HuH-7.5 (cell line): ENCODE measurements at regions not wholly inside any gene's neighbourhood (a gene's known extent, or its start where the extent isn't known, plus 50 kb on each side); places are given as distances from the start of the nearest gene placed in this dataset.

Source experiments
- DNase-seq: peaks from one replicate; pipeline ENCODE4 v3.0.0; 2011; ENCODE audit warnings: low spot score

DNA sequence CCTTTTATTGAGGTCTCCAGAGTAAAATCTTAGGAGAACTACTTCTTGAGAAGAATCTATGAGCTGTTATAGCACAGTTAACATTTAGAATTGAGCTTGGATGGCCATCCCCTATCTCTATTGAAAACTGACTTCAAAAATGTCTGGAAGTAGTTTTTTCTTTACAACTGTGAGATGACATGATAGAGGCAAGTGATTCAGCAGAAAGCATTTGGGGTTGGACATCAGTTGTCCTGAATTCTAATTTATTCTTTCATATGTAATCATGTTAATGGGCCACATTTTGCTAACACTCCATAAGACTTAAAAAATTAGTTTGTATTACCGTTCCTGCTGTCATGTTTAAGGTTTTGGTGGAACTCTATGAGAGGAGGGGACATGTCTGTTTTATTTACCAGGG lies 237.0 kb upstream of the SLC14A2 start:
- no peak for DNase-seq

GRCh38 chr18:45378933-45379332 lies 236.3 kb upstream of the SLC14A2 start:
- DNase-seq: no peak

DNA sequence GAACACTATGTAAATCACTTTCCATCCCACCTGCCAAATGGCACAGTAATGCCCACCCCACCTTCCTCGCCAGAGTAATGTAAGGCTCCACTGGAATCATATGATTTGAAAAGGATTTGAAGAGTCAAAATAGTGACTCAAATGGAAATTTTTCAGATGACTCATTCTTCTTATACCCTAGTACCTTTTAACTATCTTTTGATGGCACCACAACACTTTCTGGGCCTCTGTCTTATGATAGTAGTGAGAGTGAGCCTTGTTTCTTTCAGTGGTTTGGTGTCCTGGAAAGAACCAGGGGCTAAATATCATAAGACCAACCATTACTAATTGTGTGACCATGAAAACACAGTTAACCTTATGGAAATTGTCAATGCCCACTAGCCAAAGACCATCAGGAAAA lies 235.4 kb upstream of the SLC14A2 start:
- no peak for DNase-seq

DNA sequence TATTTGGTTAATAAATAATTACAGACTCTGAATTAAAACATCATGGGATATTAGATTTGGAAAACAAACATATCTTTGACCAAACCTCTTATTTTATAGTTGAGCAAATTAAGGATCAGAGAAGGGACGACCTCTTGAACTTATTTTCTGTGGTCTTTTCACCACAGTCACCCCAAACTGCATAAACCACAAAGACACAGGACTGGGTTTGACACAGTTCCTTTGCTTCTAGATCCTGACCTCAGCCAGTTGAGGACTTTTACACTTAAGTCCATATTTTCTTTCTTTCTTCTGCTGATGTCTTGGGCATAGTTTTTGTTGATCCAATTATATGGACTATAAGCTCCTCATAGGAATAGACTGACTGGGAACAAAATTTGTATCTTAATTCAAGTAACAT lies 234.0 kb upstream of the SLC14A2 start:
- no peak for DNase-seq

DNA sequence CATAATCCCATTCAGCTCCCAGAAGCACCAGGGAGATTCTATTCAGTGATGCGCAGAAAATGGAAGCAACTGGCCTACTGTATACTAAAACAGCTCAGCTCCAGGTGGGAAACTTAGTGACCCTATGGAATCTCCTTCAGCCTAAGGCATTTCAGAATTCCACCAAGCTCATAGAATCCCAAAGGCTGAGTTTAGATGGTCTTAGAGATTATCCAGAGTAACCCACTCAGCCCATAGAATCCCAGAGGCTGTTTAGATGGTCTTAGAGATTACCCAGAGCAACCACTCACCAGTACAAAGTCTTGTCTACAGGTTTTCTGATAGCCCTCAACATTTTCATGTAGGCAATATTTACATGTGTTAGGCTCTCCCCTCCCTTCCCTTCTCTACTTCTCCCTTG lies 232.0 kb upstream of the SLC14A2 start:
- DNase-seq: no peak

GRCh38 chr18:45384137-45384961 lies 230.9 kb upstream of the SLC14A2 start:
- DNase-seq: no peak

DNA sequence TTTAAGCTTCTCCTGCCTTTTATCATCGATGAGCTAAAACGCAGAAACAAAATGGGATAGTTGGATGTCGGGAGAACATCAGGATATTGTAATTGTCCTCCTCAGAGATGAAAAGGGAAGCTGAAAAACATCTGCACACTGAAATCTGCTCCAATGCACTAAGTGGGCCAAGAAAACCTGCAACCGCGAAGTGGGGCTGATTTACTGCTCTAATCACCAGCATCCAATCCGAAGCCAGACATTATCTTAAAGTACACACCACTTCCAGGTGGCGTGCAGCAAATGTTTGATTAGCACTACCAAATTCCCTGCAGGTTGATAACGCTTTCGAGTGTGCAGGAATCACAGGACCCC lies 230.3 kb upstream of the SLC14A2 start:
- DNase-seq: no peak

GRCh38 chr18:45386041-45386655 lies 229.1 kb upstream of the SLC14A2 start:
- DNase-seq: no peak

GRCh38 chr18:45387229-45387628 lies 228.0 kb upstream of the SLC14A2 start:
- no peak for DNase-seq

DNA sequence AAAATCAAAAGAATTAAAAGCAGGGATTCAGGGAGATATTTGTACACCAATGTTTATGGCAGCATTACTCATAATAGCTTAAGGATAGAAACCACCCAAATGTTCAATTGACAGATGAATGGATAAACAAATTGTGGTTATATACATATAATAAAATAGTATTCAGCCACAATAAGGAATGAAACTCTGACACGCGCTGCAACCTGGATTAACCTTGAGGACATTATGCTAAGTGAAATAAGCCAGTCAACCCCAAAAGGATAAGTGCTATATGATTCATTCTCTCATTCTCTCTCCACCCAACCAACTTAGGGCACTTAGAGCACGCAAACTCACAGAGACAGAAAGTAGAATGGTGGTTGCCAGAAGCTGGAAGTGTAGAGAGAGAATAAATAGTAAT lies 216.8 kb upstream of the SLC14A2 start:
- no peak for DNase-seq

DNA sequence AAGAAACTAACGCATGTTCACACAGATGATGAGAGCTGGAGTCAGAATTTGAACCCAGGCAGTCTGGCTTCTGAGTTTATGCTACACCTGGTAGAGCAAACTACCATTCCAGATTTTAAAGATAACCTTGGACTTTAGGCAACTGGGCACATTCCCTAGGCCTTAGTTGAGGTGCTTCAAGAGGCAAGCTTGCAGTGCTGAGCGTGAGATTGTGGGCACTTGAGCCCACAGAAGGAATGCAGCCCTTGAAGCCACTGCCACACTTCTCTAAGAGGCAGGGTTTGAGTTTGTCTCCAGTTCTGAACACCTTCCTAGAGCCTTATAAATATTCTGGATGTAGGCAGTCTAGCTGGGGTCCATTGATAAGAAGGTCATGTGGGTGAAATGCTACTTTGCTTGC lies 216.1 kb upstream of the SLC14A2 start:
- DNase-seq: no peak

DNA sequence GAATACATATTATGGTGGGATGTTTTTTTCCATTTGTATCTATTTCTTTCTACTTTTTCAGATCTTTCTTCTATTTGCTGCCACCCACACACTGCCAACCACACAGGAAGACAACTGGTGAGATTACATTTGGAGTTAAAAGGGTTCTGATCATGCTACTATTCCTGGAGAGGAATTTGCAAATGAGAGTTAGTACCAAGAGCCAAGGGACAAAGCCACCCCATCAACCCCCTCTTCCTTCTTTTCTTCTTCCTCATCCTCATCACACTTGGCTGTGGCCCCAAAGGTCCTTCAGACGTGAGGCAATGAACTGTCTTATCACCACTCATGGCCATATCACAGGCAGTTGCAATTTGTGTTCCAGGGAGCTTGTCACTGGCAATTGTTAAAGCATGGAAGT lies 215.6 kb upstream of the SLC14A2 start:
- no peak for DNase-seq

DNA sequence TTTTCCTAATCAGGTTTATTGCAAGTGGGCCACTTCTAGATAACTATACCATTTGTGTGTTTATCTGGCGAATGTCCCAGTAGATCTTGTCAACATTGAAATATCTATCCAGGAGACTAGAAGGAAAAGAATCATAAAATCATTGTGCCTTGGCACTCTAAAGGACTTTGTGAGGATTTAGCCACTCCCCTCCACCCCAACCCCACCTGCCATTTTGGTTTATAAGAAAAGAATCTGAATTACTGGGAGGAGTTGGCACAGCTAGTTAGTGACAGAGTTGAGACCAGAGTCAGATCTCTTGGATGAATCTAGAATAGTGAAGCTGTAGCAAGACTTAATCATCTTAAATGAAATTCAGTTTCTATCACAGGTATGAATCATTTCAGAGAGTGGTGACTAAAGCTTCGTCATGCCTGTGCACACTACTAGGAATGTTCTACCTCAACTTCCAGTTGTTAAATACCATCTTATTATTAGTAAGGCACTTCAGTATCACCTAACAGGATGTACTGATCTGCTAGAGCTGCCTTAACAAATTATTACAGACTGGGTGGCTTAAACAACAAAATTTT lies 212.7 kb upstream of the SLC14A2 start:
- no peak for DNase-seq

DNA sequence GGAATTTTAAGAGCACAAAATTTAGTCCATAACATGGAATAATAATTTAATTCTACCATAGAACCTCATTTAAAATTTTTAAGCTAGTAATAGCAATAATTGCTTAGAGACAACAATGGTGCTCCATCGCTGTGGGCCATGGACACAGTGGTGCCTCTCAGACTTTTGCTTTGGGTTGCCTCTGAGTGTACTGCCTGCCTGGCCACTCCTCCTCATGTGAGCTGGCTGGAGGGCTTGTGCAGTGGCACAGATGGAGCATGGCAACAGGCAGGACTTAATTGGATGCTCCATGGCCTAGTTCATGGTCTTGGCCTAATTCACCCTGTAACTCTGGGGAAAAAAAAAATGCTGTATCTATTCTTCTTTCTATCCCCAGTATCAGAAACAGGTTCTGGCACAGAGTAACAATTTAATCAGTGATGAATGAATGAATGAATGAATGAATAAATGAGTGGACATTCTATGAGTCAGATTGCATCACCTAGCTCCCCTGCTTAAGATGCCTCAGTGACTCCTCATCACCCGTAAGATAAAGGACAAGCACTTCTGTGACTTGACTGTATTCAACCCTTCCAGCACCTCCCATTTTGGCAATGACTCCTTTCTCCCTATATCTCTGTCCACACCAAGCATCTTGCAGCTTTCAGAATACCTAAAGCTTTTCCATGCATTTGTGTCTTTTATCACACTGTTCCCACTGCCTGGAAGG lies 211.8 kb upstream of the SLC14A2 start:
- DNase-seq: no peak

- no peak for DNase-seq
Measured at GRCh38 chr18:45408218-45408617, 207.1 kb upstream of the SLC14A2 start.

DNA sequence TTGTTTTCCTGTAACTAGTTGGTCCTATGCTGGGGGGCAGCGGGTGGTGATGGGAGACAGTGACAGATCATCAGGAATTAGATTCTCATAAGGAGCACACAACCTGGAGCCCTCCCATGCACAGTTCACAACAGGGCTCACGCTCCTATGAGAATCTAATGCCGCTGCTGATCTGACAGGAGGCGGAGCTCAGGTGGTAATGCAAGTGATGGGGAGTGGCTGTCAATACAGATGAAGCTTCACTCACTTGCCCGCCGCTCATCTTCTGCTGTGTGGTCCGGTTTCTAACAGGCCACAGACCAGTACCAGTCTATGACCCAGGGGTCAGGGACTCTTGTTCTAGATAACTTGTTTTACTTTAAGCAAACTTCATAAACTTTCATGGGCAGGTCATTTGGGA lies 205.3 kb upstream of the SLC14A2 start:
- DNase-seq: no peak

DNA sequence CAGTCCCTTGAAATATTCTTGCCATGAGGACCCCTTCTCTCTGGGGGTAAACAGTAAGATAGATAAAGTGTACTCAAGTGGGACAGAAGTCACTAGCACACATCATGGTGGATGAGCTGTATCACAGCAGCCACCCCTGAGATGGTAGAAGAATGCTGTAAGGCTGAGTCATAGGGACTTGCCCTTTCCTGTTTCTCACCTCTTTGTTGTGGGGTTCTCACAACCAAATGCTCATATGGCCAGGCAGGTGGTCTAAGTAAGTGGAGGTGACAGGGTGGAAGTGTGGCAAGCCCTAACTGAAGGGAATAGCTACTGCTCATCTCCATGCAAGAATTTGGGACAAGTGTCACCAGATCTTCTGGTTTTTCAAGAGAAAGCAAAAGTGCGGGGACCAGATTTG lies 202.7 kb upstream of the SLC14A2 start:
- no peak for DNase-seq

DNA sequence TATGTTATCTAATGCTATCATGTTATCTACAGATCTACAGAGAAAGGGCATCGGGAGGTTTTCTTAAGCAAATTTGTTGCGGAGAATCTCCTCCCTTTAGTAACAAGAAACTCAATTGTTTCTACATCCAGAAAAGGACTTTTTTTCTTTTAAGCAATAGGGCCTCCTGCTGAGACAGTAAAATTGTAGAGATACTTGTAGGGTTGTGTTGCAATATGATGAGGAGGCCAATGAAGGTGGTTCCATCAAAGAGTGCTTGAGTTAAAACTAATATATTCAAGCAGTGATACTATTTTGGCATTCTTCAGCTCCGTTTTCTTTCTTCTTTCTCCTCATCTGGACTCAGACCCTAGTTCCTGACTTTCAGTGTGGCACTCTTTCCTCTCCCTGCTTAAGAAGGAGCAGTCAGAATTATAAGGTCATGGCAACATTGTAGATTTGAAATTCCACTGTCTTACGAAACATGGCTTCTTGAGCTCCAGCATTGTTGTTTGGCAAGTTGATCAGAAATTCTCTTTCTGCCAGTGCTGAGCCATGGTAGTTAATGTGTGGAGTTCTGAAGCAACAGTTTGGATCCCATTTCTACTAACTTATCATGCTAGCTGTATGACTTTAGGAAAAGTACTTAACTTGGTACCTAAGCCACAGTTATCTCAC lies 202.0 kb upstream of the SLC14A2 start:
- no peak for DNase-seq

DNA sequence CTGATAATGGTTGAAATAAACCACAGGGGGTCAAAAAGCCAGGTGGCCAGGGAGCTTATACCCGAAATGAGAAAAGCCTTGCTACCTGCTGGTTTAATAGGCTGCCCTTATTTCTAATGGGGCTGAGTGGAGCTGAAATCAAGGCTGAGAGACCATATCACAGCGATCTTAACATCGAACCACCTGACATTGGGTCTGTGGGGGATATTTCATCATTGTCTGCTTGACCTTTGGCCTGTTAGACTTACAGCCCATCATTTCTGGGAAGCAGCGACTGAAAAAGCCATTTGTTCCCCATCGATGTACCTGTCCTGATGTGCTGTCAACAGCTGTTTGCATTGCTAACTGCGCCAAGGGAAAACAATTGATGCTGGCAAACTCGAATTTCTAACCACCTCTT lies 199.7 kb upstream of the SLC14A2 start:
- no peak for DNase-seq

GRCh38 chr18:45416168-45416567 lies 199.1 kb upstream of the SLC14A2 start:
- DNase-seq: no peak

DNA sequence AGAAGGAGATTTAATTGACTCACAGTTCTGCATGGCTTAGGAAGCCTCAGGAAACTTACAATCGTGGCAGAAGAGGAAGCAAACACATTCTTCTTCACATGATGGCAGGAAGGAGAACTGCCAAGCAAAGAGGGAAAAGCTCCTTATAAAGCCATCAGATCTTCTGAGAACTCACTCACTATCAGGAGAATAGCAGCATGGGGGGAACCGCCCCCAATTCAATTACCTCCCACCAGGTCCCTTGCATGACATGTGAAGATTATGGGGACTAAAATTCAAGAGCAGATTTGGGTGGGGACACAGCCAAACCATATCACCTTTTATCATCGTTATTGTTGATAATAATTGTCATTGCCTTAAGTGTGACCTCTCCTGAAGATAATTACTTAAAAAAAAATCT lies 197.9 kb upstream of the SLC14A2 start:
- no peak for DNase-seq

GRCh38 chr18:45423659-45424058 lies 191.6 kb upstream of the SLC14A2 start:
- no peak for DNase-seq

GRCh38 chr18:45430041-45430440 lies 185.2 kb upstream of the SLC14A2 start:
- DNase-seq: no peak
